GM12878 (cell line): ENCODE measurements at regions not wholly inside any gene's neighbourhood (a gene's known extent, or its start where the extent isn't known, plus 50 kb on each side); places are given as distances from the start of the nearest gene placed in this dataset.

Experiments used
- ATAC-seq: fragments of 200-7000 bp; cut with Tn5 transposase; 3 replicates; pipeline ENCODE4 v1.9.1; 2020; ENCODE audit warnings: mild to moderate bottlenecking, moderate library complexity
- BruUV-seq: library from RNA; stranded (reverse); fragments of 400-500 nt; replicated peaks from 2 replicates; lab custom pipeline; 2021; lab: Mats Ljungman, UMichigan
- CTCF ChIA-PET: fragments of 300-600 bp; sonication (Branson Sonifier 250); formaldehyde crosslinking; extraction: SDS; loops from one replicate; lab custom pipeline; 2021; ENCODE audit warnings: inconsistent platforms; lab: Yijun Ruan, JAX
- POLR2A ChIA-PET: fragments of 350-600 bp; formaldehyde crosslinking; extraction: SDS; loops from one replicate; lab custom pipeline; 2021; ENCODE audit warnings: inconsistent platforms; lab: Charles Lee
- RAD21 ChIA-PET: fragments of 300-600 bp; sonication (Branson Sonifier 250); formaldehyde crosslinking; loops from one replicate; lab custom pipeline; 2023; ENCODE audit warnings: antibody characterized with exemption; ENCODE audit not compliant: unreplicated experiment; lab: Charles Lee
- SMC1A ChIA-PET: fragments of 300-600 bp; sonication (Branson Sonifier 250); formaldehyde crosslinking; loops from one replicate; lab custom pipeline; 2023; ENCODE audit not compliant: unreplicated experiment, uncharacterized antibody; lab: Charles Lee
- DNase-seq: peaks from one replicate; pipeline ENCODE4 v3.0.0-alpha.2; 2011; ENCODE audit warnings: low read depth, low spot score
- FAIRE-seq: peaks from 3 replicates; lab custom pipeline; 2011; peaks lifted over from hg19 to GRCh38; lab: Jason Lieb, UNC
- H2AFZ ChIP-seq: 2 replicates; pipeline ENCODE4 v1.6.0; 2011; ENCODE audit warnings: low read depth, low read length, control low read depth; ENCODE audit not compliant: control insufficient read depth
- H3K27ac ChIP-seq: 2 replicates; pipeline ENCODE4 v1.5.1; 2011; ENCODE audit warnings: control low read depth; ENCODE audit not compliant: control insufficient read depth, insufficient read depth
- H3K27me3 ChIP-seq, 2 experiments: replicated peaks in 1 of 2; 2 replicates each; pipeline versions ENCODE4 v1.6.0 to v1.6.1; 2011; ENCODE audit warnings: low read length in 1 of 2; ENCODE audit not compliant: control insufficient read depth in 2 of 2, insufficient read depth in 2 of 2
- H3K36me3 ChIP-seq, 2 experiments: 2 replicates each; pipeline ENCODE4 v1.5.1; 2011; ENCODE audit warnings: low read length in 1 of 2; ENCODE audit not compliant: control insufficient read depth in 2 of 2, insufficient read depth in 2 of 2
- H3K4me1 ChIP-seq: 2 replicates; pipeline ENCODE4 v1.6.1; 2011; ENCODE audit warnings: mild to moderate bottlenecking, low read length, moderate library complexity, mixed read lengths; ENCODE audit not compliant: control insufficient read depth, insufficient read depth
- H3K4me2 ChIP-seq: 2 replicates; pipeline ENCODE4 v1.6.0; 2011; ENCODE audit warnings: control low read depth; ENCODE audit not compliant: control insufficient read depth, insufficient read depth
- H3K4me3 ChIP-seq: fragments of 200-600 bp; sonication (generic); 2 replicates; pipeline ENCODE4 v1.5.1; 2016
- H3K79me2 ChIP-seq: 2 replicates; pipeline ENCODE4 v1.6.0; 2011; ENCODE audit warnings: low read length; ENCODE audit not compliant: control insufficient read depth, insufficient read depth
- H3K9ac ChIP-seq: 2 replicates; pipeline ENCODE4 v1.8.0; 2011; ENCODE audit warnings: low read length, control low read depth, mixed read lengths; ENCODE audit not compliant: control insufficient read depth, insufficient read depth
- H3K9me3 ChIP-seq: replicated peaks from 3 replicates; pipeline ENCODE4 v1.5.1; 2011; ENCODE audit warnings: mild to moderate bottlenecking, low read length; ENCODE audit not compliant: control insufficient read depth, insufficient read depth
- H4K20me1 ChIP-seq: 2 replicates; pipeline ENCODE4 v1.6.0; 2011; ENCODE audit not compliant: control insufficient read depth, insufficient read depth
- EGR1 ChIP-seq, 2 experiments: IDR thresholded peaks; 1 replicate in 1 of 2; 2 replicates in 1 of 2; pipeline ENCODE4 v1.6.1; 2011 to 2012; ENCODE audit warnings: low read depth in 2 of 2, low read length in 2 of 2, borderline replicate concordance in 1 of 2, mild to moderate bottlenecking in 1 of 2, moderate library complexity in 1 of 2
- NFYA ChIP-seq: IDR thresholded peaks from 2 replicates; pipeline ENCODE4 v1.6.1; 2011; ENCODE audit warnings: low read depth, mild to moderate bottlenecking, low read length, improper control_type of control experiment, borderline replicate concordance
- NR2C1 ChIP-seq: fragments of 450-650 bp; IDR thresholded peaks from 2 replicates; pipeline ENCODE4 v1.6.1; 2017; ENCODE audit warnings: antibody characterized with exemption, mild to moderate bottlenecking, moderate library complexity
- SUZ12 ChIP-seq: fragments of 200-600 bp; sonication (generic); IDR thresholded peaks from one replicate; pipeline ENCODE4 v1.6.1; 2018; ENCODE audit warnings: antibody characterized with exemption, mild to moderate bottlenecking; ENCODE audit not compliant: unreplicated experiment
- WRNIP1 ChIP-seq: IDR thresholded peaks from 2 replicates; pipeline ENCODE4 v1.6.1; 2011; ENCODE audit warnings: low read depth, low read length, improper control_type of control experiment, borderline replicate concordance
- YY1 ChIP-seq: IDR thresholded peaks from 2 replicates; pipeline ENCODE4 v1.6.1; 2011; ENCODE audit warnings: low read depth, mild to moderate bottlenecking, low read length
- ZBED1 ChIP-seq: IDR thresholded peaks from 2 replicates; pipeline ENCODE4 v1.6.1; 2016; ENCODE audit warnings: borderline replicate concordance
- WGBS: methylation state at CpG from one replicate; pipeline ENCODE4 v1.1.6; 2016; ENCODE audit warnings: low lambda C conversion rate; ENCODE audit not compliant: insufficient replicate concordance, insufficient coverage; ENCODE audit errors: missing lambda C conversion rate; 5-methylcytosine and 5-hydroxymethylcytosine counted together
- in situ Hi-C: fragments of 300-500 bp; cut with MboI; formaldehyde crosslinking; loops from 9 replicates; pipeline ENCODE4 v1.14.3; 2018; ENCODE audit warnings: mixed read lengths
- intact Hi-C: fragments of 100-400 bp; cut with micrococcal nuclease; formaldehyde crosslinking; loops from one replicate; pipeline ENCODE4 v1.14.2; 2022; ENCODE audit not compliant: unreplicated experiment
- TF ChIP-seq, protein P1 (sequence below): IDR thresholded peaks from 2 replicates; pipeline ENCODE4 v1.6.1; 2011; ENCODE audit warnings: low read depth, low read length, improper control_type of control experiment, borderline replicate concordance
- TF ChIP-seq, protein P2 (sequence below): fragments of 450-650 bp; formaldehyde crosslinking; IDR thresholded peaks from 2 replicates; pipeline ENCODE4 v1.5.0; 2022; ENCODE audit warnings: mild to moderate bottlenecking, missing genetic modification characterization

DNA sequence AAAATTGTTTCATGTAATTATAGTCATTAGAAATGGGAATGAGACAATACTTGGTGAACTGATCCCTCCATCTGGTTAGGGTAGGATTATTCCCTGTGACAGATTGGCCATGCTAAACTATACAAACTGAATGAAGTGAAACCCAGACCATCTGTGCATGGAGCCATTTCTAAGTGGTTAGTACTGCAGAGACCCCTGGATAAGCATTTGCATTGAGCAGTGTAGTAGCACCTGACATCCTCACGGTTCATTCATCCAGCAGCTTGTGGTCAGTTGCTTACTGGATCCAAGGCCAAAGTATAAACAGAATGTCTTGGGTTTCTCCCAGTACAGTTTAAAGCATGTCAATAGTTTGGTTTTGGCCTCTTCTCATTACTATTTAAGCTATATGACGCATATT is 93.8 kb upstream of the ARHGAP42 start:
- no peak for TF ChIP-seq ZBED1
- no peak for TF ChIP-seq SUZ12
- TF ChIP-seq, all 136 proteins: peak for 0
- Histone ChIP-seq H3K9ac (no peak overlapping the region), H3K27me3 (peaks cover 0 to 5% of the 10 kb centered on the region in 2 experiments; a peak in 1 of 4 replicates), H3K27ac (no peak overlapping the region), H4K20me1 (no peaks in the 10 kb centered on the region), H3K9me3 (no peaks in the 10 kb centered on the region), H3K36me3 (no peaks in the 10 kb centered on the region), H3K4me1 (no peaks in the 10 kb centered on the region), H3K4me2 (no peak overlapping the region), H2AFZ (no peak overlapping the region), H3K79me2 (no peaks in the 10 kb centered on the region), H3K4me3 (no peak overlapping the region)
- ATAC-seq = no peak
- WGBS = 32% methylated on average over 2 of the region's 2 CpGs
- no peak for DNase-seq
- ChIA-PET SMC1A (interaction anchor here (1.1 kb wide), 1 partner anchor 284 kb away, joined by 3 read pairs; no protein-coding TSS in a partner anchor), CTCF (interaction anchor here (1.6 kb wide), 1 partner anchor 15 kb away, joined by 5 read pairs; no protein-coding TSS in a partner anchor), POLR2A (no interaction called here), RAD21 (no interaction called here)
- no peak for FAIRE-seq
- in situ Hi-C loops (no loop called here), intact Hi-C loops (no loop called here)
- BruUV-seq = no TSS peak

DNA sequence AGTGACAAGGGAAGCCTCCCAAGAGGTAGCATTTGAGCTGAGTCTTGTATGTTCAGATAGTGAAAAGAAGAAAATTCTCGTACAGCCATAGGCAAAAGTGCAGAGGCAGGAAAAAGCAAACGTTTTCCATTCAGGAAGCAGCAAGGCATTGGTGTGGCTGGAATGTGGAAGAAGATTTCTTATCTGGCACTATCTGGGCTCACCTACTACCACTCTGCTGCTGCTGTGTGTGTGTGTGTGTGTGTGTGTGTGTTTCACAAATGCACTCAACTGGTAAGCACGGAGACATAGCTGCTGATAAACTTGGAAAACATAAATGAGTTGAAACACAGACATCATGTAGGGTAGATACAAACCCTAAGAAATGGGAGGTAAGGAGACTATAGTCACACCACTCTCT is 92.8 kb upstream of the ARHGAP42 start:
- intact Hi-C loops (no loop called here), in situ Hi-C loops (no loop called here)
- Histone ChIP-seq H3K4me3 (no peak overlapping the region), H3K4me2 (no peak overlapping the region), H3K27me3 (peaks cover 0 to 5% of the 10 kb centered on the region in 2 experiments; a peak in 1 of 4 replicates), H3K9ac (no peak overlapping the region), H3K9me3 (no peaks in the 10 kb centered on the region), H3K4me1 (no peaks in the 10 kb centered on the region), H3K36me3 (no peaks in the 10 kb centered on the region), H3K79me2 (no peaks in the 10 kb centered on the region), H4K20me1 (no peaks in the 10 kb centered on the region), H2AFZ (no peak overlapping the region), H3K27ac (no peak overlapping the region)
- FAIRE-seq (no peak), DNase-seq (no peak), ATAC-seq (no peak)
- 14% methylated on average over 3 of the region's 3 CpGs for WGBS
- no TSS peak for BruUV-seq
- ChIA-PET CTCF (interaction anchor here (1.6 kb wide), 1 partner anchor 16 kb away, joined by 5 read pairs; no protein-coding TSS in a partner anchor), POLR2A (no interaction called here), RAD21 (no interaction called here), SMC1A (interaction anchor here (1.1 kb wide), 1 partner anchor 283 kb away, joined by 3 read pairs; no protein-coding TSS in a partner anchor)
- TF ChIP-seq NFYA = no peak
- TF ChIP-seq, protein P1, sequence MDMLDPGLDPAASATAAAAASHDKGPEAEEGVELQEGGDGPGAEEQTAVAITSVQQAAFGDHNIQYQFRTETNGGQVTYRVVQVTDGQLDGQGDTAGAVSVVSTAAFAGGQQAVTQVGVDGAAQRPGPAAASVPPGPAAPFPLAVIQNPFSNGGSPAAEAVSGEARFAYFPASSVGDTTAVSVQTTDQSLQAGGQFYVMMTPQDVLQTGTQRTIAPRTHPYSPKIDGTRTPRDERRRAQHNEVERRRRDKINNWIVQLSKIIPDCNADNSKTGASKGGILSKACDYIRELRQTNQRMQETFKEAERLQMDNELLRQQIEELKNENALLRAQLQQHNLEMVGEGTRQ = no peak
- TF ChIP-seq, protein P2, sequence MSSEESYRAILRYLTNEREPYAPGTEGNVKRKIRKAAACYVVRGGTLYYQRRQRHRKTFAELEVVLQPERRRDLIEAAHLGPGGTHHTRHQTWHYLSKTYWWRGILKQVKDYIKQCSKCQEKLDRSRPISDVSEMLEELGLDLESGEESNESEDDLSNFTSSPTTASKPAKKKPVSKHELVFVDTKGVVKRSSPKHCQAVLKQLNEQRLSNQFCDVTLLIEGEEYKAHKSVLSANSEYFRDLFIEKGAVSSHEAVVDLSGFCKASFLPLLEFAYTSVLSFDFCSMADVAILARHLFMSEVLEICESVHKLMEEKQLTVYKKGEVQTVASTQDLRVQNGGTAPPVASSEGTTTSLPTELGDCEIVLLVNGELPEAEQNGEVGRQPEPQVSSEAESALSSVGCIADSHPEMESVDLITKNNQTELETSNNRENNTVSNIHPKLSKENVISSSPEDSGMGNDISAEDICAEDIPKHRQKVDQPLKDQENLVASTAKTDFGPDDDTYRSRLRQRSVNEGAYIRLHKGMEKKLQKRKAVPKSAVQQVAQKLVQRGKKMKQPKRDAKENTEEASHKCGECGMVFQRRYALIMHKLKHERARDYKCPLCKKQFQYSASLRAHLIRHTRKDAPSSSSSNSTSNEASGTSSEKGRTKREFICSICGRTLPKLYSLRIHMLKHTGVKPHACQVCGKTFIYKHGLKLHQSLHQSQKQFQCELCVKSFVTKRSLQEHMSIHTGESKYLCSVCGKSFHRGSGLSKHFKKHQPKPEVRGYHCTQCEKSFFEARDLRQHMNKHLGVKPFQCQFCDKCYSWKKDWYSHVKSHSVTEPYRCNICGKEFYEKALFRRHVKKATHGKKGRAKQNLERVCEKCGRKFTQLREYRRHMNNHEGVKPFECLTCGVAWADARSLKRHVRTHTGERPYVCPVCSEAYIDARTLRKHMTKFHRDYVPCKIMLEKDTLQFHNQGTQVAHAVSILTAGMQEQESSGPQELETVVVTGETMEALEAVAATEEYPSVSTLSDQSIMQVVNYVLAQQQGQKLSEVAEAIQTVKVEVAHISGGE = no peak
- TF ChIP-seq WRNIP1 = no peak
- TF ChIP-seq ZBED1 = no peak
- TF ChIP-seq YY1 = no peak
- TF ChIP-seq NR2C1 = no peak
- no peak for TF ChIP-seq EGR1 (IDR thresholded peaks at IDR 0.05; ENCODE audit: borderline replicate concordance in 1 of 2, low read depth in 2 of 2, low read length in 2 of 2)
